Mesothelial cell of epicardium (in vitro differentiated cells): ENCODE measurements at regions not wholly inside any gene's neighbourhood (a gene's known extent, or its start where the extent isn't known, plus 50 kb on each side); places are given as distances from the start of the nearest gene placed in this dataset.

Source experiments
- DNase-seq, 2 experiments: peaks; one replicate each; pipeline ENCODE4 v3.0.0; 2021; ENCODE audit warnings: low spot score in 2 of 2; ENCODE audit not compliant: unreplicated experiment in 2 of 2
- H3K27ac Mint-ChIP-seq: 2 replicates; pipeline ENCODE4 v1.8.0; 2021; ENCODE audit warnings: mixed read lengths
- H3K27me3 Mint-ChIP-seq: 2 replicates; pipeline ENCODE4 v1.8.0; 2021; ENCODE audit warnings: low read depth, mixed read lengths
- H3K36me3 Mint-ChIP-seq: 2 replicates; pipeline ENCODE4 v1.8.0; 2021; ENCODE audit warnings: mixed read lengths
- H3K4me1 Mint-ChIP-seq: 2 replicates; pipeline ENCODE4 v1.8.0; 2021; ENCODE audit warnings: mixed read lengths
- H3K4me3 Mint-ChIP-seq: 2 replicates; pipeline ENCODE4 v1.8.0; 2021; ENCODE audit warnings: mild to moderate bottlenecking, moderate library complexity, mixed read lengths
- H3K9me3 Mint-ChIP-seq: 2 replicates; pipeline ENCODE4 v1.8.0; 2021; ENCODE audit warnings: mixed read lengths
- TF ChIP-seq, protein P1 (sequence below): fragments of 200-600 bp; sonication (generic); IDR thresholded peaks from one replicate; pipeline ENCODE4 v1.5.0; 2021; ENCODE audit warnings: antibody characterized with exemption; ENCODE audit not compliant: unreplicated experiment

DNA sequence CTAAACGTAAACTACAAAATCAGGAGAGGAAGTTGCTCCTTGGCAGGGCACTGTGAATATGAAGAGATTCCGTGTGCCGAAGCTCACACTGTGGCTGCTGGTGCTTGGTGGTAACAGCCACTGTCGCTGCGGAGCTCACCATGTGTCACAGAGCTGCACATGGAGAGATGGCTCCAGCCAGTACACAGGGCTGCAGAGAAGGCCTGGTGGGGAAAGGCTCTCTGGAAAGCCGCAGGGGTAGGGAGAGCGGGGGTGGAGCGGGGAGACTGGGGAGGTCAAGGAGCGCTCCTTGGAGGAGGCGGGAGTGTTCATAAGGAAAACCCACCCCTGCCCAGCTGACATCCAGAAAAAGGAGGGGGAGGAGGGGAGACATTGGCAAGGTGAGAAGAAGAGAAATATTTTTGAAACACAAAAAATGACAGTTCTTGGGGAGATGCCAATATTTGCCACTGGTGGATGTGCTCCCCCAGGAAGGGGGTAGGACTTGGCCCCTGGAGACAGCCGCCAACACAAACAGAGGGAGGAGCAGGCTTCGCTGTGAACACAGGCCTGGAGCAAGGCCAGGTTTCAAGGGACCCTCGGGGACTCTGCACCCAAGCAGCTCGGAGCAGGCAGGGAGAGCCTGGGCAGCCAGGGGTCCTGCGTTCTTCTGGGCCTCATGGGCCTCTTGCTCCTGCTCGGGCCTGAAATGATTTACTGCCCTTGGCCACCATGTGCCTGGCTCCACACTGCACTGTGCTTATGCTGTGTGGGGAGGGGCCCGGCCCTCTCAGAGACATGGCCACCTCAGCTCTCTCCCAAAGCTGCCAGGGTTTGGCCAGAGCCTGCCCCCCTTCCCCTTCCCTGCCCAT, 102.6 kb upstream of the GLI2 start:
- TF ChIP-seq, protein P1, sequence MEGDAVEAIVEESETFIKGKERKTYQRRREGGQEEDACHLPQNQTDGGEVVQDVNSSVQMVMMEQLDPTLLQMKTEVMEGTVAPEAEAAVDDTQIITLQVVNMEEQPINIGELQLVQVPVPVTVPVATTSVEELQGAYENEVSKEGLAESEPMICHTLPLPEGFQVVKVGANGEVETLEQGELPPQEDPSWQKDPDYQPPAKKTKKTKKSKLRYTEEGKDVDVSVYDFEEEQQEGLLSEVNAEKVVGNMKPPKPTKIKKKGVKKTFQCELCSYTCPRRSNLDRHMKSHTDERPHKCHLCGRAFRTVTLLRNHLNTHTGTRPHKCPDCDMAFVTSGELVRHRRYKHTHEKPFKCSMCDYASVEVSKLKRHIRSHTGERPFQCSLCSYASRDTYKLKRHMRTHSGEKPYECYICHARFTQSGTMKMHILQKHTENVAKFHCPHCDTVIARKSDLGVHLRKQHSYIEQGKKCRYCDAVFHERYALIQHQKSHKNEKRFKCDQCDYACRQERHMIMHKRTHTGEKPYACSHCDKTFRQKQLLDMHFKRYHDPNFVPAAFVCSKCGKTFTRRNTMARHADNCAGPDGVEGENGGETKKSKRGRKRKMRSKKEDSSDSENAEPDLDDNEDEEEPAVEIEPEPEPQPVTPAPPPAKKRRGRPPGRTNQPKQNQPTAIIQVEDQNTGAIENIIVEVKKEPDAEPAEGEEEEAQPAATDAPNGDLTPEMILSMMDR, result no peak
- Mint-ChIP-seq H3K27me3 (peaks cover 32% of the 10 kb centered on the region), H3K4me1 (peaks cover 32% of the 10 kb centered on the region), H3K27ac (peak overlapping the region; percentile 86), H3K36me3 (no peaks in the 10 kb centered on the region), H3K4me3 (no peak overlapping the region), H3K9me3 (peaks cover 10% of the 10 kb centered on the region)
- peak in 1 of 2 experiments; percentile 49 for DNase-seq

DNA sequence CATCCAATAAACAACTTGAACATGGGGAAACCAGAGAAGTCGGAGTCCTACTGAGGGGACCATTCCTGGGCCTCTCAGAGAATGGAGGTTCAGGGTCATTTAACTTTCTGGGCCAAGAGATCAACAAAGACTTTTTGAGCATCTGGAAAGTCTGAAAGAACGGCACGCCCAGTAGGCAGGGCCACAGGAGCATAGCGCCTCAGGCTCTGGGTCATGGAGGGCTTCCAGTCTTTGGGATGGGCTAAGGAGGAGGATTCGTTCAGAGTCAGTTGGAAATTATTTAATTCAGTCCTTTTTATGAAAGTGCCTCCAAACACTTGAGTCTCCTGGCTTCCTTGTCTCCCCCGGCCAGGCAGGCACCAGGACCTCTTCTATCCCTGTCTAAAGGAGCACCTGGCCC, 101.1 kb upstream of the GLI2 start:
- no peak overlapping the region for H3K27ac Mint-ChIP-seq
- TF ChIP-seq, protein P1, result no peak
- H3K4me1 Mint-ChIP-seq, result peaks cover 32% of the 10 kb centered on the region
- no peak overlapping the region for H3K4me3 Mint-ChIP-seq
- H3K9me3 Mint-ChIP-seq, result no peaks in the 10 kb centered on the region
- H3K36me3 Mint-ChIP-seq, result no peaks in the 10 kb centered on the region
- DNase-seq, result no peak
- peaks cover 36% of the 10 kb centered on the region for H3K27me3 Mint-ChIP-seq

DNA sequence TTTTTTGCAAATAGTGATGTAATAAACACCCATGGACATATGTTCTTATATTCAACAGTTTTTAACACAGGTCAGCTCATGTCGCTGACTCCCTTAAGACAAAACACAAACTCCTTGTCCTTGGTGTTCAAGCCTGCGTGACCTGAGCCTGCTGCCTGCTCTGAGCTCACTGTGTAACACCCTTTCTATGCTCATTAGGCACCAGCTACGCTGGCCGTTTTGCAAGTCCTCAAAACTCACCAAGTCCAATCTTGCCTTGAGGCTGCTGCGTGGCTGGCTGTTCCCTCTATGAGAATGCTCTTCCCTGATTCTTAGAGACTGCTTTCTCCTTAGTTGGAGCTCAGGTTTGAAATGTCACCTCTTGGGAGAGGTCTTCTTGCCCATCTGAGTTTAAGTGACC, 100.5 kb upstream of the GLI2 start:
- TF ChIP-seq, protein P1, result no peak
- Mint-ChIP-seq H3K36me3 (no peaks in the 10 kb centered on the region), H3K4me1 (peaks cover 32% of the 10 kb centered on the region), H3K4me3 (no peak overlapping the region), H3K27me3 (peaks cover 35% of the 10 kb centered on the region), H3K9me3 (no peaks in the 10 kb centered on the region), H3K27ac (no peak overlapping the region)
- no peak for DNase-seq

DNA sequence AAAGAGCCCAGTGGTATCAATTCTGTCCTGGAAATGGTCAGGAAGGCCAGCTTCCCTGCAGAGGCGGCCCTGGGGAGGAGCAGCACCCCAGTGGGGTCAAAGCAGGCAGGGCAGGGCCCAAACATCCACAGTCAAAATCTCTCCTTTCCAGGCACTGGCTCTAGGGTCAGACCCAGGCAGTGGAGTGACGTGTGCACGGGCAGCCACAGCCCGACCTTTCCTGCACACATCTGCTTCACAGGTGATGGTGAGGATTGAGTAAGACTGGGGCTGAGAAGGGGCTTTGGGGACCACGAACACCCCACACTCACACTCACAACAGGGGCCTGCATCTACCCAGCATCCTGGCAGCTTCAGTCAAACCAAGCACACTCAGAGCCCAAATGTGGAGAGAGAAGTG, 97.8 kb upstream of the GLI2 start:
- Mint-ChIP-seq H3K36me3 (no peaks in the 10 kb centered on the region), H3K4me3 (no peak overlapping the region), H3K9me3 (peaks cover 10% of the 10 kb centered on the region), H3K4me1 (peaks cover 17% of the 10 kb centered on the region), H3K27ac (no peak overlapping the region), H3K27me3 (peaks cover 51% of the 10 kb centered on the region)
- no peak for DNase-seq
- TF ChIP-seq, protein P1, result no peak

DNA sequence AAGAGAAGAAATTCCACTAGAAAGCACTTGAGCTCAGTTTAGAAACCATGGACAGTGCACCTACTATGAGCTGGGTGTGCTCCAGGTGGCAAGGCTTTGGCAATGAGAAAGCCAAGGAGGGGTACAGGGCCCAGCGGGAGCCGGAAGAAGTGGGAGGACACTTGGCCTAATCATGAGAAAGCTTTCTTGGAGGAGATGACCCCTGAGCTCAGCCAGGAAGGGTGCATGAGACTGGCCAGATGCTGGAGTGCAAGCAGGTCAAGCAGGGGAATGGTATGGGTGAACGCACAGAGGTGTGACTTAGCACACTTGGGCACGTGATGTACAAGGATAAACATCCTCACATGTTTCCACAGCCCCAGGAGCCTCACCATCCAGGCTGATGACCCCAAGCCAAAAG, 97.2 kb upstream of the GLI2 start:
- H3K27ac Mint-ChIP-seq, result no peak overlapping the region
- no peak overlapping the region for H3K4me3 Mint-ChIP-seq
- H3K4me1 Mint-ChIP-seq, result peaks cover 11% of the 10 kb centered on the region
- H3K27me3 Mint-ChIP-seq, result peaks cover 54% of the 10 kb centered on the region
- no peak for DNase-seq
- TF ChIP-seq, protein P1, result no peak
- peaks cover 10% of the 10 kb centered on the region for H3K9me3 Mint-ChIP-seq
- H3K36me3 Mint-ChIP-seq, result no peaks in the 10 kb centered on the region
